HL-60 (cell line): ENCODE measurements at regions not wholly inside any gene's neighbourhood (a gene's known extent, or its start where the extent isn't known, plus 50 kb on each side); places are given as distances from the start of the nearest gene placed in this dataset.

Experiments
- DNase-seq, 2 experiments: peaks; one replicate each; pipeline ENCODE4 v3.0.0-alpha.2; 2010 to 2020; ENCODE audit warnings: low read depth in 1 of 2, low spot score in 1 of 2
- H3K27ac ChIP-seq: fragments of 250-450 bp; sonication (Bioruptor Pico); replicated peaks from 2 replicates; pipeline ENCODE4 v1.5.1; 2020; ENCODE audit warnings: mild to moderate bottlenecking, moderate library complexity
- H3K27me3 ChIP-seq: fragments of 250-450 bp; sonication (Bioruptor Pico); 2 replicates; pipeline ENCODE4 v1.5.1; 2021; ENCODE audit warnings: mild to moderate bottlenecking, moderate library complexity; ENCODE audit not compliant: insufficient read depth, poor library complexity, severe bottlenecking
- H3K4me3 ChIP-seq: replicated peaks from 2 replicates; pipeline ENCODE4 v1.5.1; 2011; ENCODE audit warnings: mild to moderate bottlenecking, control low read depth, low read length; ENCODE audit not compliant: insufficient read depth
- CTCF ChIP-seq: IDR thresholded peaks from one replicate; pipeline ENCODE4 v1.5.1; 2011; ENCODE audit warnings: low read length, control low read depth, inconsistent platforms; ENCODE audit not compliant: insufficient read depth
- GABPA ChIP-seq: IDR thresholded peaks from 2 replicates; pipeline ENCODE4 v1.6.1; 2012; ENCODE audit warnings: low read depth
- POLR2AphosphoS5 ChIP-seq: IDR thresholded peaks from 2 replicates; pipeline ENCODE4 v1.6.1; 2012; ENCODE audit warnings: low read depth
- REST ChIP-seq: IDR thresholded peaks from 2 replicates; pipeline ENCODE4 v1.6.1; 2012; ENCODE audit warnings: low read depth; ENCODE audit not compliant: insufficient replicate concordance
- SPI1 ChIP-seq: IDR thresholded peaks from 2 replicates; pipeline ENCODE4 v1.6.1; 2012; ENCODE audit warnings: low read depth, mild to moderate bottlenecking, borderline replicate concordance

GRCh38 chr3:72606005-72606800 is 242.0 kb downstream of the SHQ1 start:
- H3K4me3 ChIP-seq = no peak overlapping the region
- H3K27me3 ChIP-seq = no peaks in the 10 kb centered on the region
- DNase-seq = no peak
- no peak overlapping the region for H3K27ac ChIP-seq
- no peak for TF ChIP-seq GABPA
- TF ChIP-seq CTCF = no peak
- TF ChIP-seq POLR2AphosphoS5 = no peak
- no peak for TF ChIP-seq REST
- no peak for TF ChIP-seq SPI1

- Histone ChIP-seq H3K27me3 (no peaks in the 10 kb centered on the region), H3K4me3 (no peak overlapping the region), H3K27ac (no peak overlapping the region)
- TF ChIP-seq CTCF (no peak), REST (no peak), SPI1 (no peak)
- DNase-seq = no peak
Observed at GRCh38 chr3:72604328-72604727, 243.9 kb downstream of the SHQ1 start.

GRCh38 chr3:72601983-72602750 is 246.1 kb downstream of the SHQ1 start:
- no peak for DNase-seq
- Histone ChIP-seq H3K27me3 (no peaks in the 10 kb centered on the region), H3K4me3 (no peak overlapping the region), H3K27ac (no peak overlapping the region)
- no peak for TF ChIP-seq POLR2AphosphoS5
- no peak for TF ChIP-seq SPI1
- no peak for TF ChIP-seq CTCF
- TF ChIP-seq GABPA = no peak
- no peak for TF ChIP-seq REST
